HG02970 (cell line): ENCODE measurements at regions not wholly inside any gene's neighbourhood (a gene's known extent, or its start where the extent isn't known, plus 50 kb on each side); places are given as distances from the start of the nearest gene placed in this dataset.

Experiments used
- ATAC-seq: cut with Tn5 transposase; IDR thresholded peaks from one replicate; pipeline ENCODE4 v1.9.1; 2021; ENCODE audit warnings: mild to moderate bottlenecking, moderate library complexity, moderate number of reproducible peaks; ENCODE audit not compliant: unreplicated experiment, low FRiP score

DNA sequence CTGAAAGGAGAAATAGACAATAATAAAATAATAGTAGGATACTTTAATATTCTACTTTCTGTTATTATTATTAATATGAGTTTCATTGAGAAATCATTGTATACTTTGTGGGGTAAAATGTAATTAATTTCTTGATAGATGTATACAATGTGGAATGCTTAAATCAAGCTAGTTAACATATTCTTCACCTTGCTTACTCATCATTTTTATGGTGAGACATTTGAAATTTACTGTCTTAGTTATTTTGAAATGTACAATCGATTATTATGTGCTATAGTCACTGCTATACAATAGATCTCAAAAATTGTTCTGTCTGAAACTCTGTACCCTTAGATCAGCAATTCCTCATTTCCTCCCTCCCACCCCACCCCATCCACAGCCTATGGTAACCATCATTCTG lies 720.3 kb downstream of the RNF144B start:
- no peak for ATAC-seq

DNA sequence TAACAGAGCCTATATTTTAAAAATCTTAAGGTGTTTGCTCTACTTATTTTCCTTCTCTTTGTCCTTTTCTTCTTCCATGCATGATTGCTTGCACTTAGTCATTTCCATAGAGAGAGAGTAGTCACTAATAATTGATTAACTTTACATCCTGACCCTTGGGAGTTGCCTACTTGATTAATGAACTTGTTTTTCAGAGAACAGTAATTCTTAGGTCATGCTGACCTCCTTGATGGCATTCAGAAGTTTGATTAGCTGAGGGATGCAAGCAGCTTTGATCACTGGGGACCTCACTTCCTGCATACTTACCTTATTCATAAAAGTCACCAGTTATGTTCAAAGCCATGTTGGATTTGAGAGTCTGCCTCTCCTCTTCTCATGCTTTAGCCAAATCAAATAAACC lies 715.6 kb upstream of the ID4 start:
- no peak for ATAC-seq

DNA sequence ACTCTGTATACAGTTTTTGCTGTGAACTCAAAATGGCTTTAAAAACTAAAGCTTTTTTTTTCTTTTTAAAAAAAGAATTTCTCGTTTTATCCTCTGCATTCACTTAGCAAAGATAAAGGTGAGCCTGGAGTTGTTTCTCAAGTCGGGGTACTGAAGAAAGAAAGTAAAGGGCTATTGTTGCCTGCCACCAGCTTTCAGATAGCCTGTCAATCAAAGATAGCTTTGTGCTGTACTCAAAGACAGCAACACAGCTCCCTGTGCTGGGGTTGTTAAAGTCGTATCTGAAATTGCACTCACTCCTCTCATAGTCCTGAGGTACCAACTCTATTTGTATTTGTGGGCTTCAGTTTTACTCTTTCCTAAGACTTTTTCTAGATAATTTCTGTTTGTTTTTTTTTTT lies 710.1 kb upstream of the ID4 start:
- no peak for ATAC-seq

DNA sequence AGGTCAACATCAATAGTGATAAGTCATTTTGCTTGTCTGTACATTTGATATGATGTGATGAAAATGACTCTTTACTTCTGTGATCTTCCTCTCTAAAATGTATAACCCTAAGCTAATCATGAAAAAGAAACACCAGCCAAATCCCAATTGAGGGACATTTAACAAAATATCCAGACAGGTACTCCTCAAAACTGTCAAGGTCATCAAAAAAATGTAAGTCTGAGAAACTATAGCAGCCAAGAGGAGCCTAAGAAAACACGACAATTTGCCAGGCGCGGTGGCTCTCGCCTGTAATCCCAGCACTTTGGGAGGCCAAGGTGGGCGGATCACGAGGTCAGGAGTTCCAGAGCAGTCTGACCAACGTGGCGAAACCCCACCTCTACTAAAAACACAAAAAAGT lies 708.5 kb upstream of the ID4 start:
- ATAC-seq: no peak

DNA sequence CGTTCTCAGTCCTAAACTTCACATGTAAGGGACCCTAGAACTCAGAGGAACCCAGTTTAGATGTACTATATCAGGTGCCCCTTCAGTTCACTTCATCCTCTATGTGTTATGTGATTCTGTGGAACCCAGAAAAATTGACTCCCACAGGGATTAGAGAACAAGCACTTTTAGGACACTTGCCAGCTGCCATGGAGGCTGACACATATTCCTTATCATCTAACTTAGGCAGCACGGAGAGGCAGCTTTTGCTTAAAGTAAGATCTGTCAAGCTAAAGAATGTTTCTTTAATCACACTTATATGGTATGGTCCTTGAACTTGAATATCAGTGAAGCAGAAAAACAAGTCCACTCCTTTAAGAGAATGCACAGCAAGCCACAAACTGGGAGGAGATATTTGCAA lies 701.5 kb upstream of the ID4 start:
- no peak for ATAC-seq

DNA sequence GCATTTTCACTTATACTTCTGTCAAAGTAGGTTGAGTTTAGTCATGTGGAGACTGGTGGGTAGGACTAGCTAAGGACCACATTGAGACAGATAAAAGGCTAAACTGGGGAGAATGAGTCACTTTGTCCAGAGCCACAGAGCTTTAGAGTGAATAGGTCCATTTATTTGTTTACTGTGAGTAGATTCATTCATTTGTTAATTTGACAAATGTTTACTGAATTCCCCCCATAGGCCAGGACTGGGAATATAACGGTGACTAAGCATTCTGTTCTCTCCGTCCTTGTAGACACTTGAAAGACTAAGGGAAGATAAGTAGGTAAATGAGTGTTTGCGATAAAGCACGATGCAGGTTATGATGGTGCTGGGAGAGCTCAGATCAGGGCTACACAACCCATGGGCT lies 699.7 kb upstream of the ID4 start:
- no peak for ATAC-seq

DNA sequence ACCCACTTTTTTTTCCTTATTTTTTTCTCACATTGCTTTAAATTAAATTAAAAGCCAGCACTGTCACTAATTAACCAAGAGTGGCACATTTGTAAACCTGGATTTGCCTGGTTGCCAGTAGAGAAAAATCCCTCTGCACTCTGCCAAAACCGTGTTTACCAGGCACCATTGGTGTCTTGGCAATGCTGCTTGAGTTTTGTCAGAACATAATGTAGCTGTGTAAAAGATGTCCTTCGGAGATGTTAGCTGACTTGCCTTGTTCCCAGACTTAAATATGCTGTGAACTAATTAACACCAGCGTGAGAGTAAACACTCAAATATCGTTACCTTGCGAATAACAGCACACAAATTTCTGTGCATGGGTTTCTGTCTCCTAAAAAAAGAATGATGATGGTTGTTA lies 694.9 kb upstream of the ID4 start:
- ATAC-seq: no peak

DNA sequence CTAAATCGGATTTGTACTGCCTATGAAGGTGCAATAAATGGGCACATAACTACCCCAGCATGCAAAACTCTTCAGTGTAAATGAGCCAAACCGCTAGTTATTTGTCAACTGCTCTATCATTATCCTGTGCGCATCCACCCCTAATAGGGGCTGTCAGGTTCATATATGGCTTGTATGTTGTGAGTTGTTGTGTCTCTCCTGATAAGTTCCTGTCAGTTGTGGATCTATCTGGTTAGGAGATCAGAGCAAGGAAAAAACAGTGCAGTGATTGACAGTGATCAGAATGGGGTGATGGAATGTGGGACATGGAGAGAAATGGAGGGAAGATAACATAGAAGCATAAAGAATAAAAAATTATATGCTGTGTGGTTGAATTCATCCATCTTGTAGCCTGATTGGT lies 686.9 kb upstream of the ID4 start:
- ATAC-seq: no peak

DNA sequence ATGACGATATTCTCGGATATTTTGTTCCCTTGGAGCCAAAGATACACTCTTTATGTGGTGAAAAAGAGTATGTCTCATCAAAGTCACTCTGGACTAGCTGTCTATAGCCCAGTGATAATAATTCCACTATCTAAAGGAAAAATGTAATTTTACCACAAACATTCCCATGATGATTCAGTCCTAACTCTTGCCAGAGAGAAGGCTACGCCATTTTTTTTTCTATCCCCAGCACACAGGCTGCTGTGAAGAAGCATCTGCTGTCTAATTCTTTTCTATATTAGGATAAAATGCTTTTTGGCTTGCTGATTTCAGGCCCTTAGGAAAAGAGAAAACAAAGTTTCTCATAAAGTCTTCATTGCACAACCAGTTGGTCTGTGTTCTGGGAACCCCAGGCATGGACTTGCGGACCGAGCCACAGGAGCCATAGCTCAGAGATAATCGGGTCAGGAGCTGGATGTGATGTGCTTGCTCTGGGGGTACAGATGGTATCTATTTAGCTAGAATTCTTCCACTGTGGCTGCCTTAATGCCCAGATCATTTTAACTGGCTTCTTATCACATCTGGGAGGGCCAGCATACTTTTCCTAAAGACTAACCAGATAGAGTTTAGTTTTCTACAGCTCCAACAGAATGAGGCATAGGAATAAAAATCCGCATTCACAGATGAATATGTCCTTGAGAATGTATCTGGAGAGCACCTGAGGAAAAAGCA lies 683.7 kb upstream of the ID4 start:
- ATAC-seq: no peak

DNA sequence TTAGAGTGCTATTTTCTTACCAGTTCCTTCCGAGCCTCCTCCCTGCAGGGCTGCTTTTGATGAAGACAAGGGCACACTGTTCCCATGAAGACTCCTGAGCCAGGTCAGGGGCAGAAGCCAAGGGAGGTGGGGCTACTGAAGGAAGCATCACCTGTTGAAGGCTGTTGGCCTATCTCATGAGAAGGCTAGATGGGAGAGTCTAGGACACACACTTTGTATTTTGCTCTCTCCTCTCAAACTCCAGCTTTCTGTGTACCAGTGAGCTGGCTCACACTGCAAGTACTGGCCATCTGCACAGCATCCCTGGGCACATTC lies 683.2 kb upstream of the ID4 start:
- no peak for ATAC-seq

DNA sequence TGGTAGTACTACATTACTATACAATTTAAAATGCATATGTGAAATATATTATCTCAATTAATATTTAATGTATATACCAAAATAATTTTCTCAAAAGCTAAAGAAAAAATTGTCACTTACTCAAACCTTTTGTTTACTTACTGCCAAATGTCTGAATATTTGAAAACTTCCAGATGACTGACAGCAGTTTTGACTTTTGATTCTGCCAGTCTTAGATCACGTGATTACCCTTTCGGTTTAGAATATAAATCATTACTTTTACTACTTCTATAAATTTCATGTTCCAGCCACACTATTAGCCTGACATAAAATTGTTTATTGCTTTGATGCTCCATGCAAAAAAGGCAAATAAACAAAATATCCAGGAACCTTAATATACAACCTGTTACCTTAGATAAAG lies 680.7 kb upstream of the ID4 start:
- ATAC-seq: no peak

DNA sequence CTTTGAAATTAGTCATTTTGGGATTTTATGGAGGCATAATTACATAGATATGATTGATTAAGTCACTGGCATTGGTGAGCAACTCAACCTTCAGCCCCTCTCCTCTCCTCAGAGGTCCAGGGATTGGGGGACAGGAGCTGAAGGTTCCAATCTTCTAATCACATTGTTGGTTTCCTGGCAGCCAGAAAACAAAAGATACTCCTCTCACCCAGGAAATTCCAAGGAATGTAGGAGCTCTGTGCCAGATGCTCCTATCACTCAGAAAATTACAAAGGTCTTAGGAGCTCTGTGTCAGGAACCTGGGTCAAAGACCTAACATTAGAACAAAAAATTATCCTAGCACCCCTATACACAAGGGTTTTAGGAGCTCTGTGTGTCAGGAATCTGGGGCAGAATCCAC lies 679.7 kb upstream of the ID4 start:
- ATAC-seq: no peak

DNA sequence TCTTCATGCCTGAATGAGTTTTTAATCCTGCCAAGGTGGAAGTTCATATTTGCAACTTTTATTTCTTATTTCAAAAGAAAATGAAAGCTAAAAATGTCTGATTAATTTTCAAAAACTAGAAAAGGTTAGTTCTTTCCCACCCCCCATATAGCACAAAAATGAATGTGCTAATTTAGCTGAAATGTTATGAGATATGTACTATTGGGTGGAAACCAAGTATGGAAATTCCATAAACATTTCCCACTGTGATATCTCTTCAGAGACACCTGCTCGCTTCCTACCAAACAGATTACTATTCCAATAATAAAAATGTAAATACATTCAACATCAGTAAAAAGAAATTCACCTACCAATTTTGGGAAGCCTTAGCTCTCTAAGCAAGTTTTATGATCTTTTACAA lies 678.6 kb upstream of the ID4 start:
- no peak for ATAC-seq

DNA sequence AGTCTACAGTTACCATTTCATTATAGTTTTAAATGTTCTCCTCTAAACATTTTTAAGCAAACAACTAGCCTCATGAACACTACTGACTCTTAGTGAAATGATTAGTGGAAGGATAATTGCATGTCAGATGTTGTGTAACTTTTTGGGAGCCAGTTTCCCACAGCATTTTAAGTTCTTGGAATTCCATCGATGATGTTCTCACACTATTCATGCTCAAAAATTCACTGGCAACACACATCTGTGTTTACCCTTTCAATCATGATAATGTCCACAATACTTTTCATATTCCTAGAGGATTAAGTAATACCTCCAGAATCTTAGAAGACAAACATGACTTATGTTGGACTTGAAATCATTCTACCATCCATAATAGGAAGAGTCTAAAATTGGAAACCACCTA lies 678.1 kb upstream of the ID4 start:
- no peak for ATAC-seq

DNA sequence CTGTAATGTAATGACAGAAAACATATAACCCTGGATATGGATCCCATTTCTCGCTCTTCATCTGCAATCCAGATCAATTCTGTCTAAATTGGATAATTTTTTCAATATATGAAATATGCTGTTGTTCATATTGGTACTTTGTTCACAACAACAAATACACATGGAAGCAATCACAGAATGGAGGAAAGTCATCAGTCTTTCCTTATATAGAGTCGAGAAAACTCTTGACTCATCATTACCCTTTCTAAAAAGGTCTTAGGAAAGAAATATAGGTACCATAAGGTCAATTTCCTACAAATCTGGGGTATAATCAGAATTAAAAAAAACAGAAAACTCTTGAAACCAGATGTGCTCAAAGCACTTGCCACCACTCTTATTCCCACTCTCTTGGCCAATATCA lies 677.6 kb upstream of the ID4 start:
- no peak for ATAC-seq

DNA sequence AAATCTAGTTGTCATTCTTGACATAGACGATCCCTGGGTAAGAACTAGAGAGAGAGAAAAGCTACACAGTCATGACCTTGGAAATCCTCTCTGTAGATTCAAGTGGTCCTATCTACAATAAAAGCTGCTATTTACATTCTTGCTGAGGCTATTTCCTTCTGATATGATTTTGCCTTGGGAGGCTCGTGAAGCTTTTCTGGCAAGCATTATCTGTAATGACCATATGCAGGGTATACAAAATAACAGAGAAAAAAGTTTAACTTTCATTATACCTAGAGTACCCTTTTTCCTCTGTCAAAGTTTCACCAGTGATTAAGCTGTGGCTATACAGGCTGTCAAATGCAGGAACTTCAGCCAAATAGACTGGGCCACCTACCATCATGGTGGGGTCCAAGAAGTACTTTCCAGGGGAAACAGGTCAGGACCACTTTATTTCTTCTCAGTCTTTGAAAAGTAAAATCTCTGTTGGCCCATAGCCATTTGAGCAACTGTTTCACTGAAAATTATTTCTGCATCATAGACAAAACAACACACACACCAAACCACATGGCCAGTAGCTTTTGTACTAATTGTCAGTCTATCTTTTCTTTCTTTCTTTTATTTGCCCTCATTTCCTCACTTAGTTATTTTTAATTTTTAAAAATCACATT lies 677.0 kb upstream of the ID4 start:
- ATAC-seq: no peak

DNA sequence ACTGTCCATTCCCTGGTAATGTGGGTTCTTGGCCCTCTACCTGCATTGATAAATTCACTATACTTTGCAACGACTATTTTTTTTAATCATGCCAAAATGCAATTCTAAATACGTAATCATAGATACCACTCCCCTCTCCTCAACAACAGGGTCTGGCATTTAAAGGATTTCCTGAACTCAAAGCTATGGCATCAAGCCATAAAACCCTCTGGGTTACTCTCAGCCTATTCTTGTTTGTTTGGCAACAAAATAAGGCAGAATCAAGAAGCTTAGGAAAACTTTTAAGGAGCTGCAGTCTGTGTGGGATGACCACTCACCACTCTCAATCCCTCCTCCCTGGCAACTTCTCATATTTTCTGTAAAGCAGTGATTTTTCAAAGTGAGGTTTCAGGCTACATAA lies 669.9 kb upstream of the ID4 start:
- no peak for ATAC-seq

DNA sequence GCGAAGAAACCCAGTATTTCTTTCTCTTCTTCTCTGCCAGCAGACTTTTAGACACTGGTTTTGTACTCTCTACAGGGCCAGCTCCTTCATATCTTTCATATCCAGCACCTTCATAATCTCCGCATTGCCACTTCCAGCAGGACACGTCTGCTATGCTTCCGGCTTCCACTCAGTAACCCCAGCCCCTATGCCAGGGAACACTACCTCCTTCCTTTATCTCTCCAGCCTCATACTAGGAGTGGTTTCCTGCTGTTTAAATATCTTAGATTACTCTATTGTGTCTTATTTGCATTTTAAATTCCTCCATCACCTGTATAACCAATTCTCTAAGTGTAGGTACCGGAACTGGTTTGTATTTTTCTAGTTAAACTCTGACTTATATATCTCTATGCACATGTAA lies 667.8 kb upstream of the ID4 start:
- no peak for ATAC-seq

DNA sequence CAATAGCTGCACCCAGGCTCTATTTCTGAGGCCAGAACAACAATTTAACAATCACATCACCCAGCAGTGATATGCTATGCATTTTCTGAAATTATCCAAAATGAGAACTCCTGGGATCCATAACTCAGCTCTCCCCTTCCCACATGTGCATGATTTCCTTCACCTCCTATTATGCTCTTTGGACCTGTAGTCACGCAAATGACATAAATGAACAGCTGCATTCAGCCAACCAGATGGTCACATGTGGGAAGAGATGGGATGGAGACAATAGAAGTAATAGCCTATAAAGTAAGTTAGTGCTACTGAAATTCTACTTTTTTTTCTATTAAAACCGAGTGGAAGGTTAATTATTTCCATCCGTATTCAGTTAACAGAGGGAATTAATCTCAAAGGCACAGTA lies 662.1 kb upstream of the ID4 start:
- no peak for ATAC-seq

DNA sequence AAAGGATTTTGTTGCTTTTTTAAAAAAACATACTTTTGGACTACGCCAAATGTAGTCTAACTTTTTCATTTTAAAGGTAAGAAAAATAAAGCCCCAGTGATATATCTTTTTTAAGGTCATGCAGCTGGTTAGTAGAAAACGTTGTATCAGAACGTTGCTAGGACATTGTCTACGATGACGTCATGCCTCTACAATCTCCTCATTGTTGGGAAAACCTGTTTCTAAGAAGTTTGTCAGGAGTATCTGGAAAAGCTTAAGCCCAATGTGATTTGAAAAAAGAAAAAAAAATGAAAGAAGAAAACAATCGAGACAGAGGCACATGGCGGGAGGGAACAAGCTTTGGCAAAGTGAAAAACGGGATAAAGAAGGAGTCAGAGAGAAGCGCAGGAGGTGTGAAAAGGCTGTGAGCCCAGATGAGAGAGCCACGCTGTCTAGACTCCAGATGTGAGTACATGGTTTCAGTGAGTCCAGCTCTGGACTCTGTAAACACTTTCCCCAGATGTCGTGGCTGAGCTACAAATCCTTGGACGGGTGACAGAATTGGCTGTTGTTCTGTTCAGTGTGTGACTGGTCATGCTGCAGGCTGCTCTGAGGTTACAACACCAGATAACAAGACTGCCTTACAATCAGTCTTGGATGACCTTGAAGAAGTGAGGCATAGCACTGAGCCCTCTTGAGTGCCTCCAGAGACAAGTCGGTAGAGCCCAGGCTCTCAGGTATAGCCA lies 656.7 kb upstream of the ID4 start:
- no peak for ATAC-seq

DNA sequence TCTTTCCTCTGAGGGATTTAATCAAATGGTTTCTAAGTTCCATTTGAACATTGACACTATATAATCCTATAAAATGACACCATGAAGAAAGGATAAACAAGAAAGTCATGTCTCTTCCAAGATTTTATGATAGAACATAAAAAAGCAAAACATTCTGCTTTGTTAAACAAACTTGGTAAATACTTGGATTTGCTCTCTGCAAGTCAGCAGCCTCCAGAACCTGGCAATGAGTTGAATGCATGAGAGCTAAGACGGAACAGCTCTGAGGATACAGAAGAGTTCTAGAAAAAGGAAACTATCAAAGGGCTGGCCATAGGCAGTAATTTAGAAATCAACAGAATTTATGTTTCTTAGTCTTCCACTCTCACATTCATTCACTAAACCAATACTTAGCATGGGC lies 656.0 kb upstream of the ID4 start:
- ATAC-seq: no peak

DNA sequence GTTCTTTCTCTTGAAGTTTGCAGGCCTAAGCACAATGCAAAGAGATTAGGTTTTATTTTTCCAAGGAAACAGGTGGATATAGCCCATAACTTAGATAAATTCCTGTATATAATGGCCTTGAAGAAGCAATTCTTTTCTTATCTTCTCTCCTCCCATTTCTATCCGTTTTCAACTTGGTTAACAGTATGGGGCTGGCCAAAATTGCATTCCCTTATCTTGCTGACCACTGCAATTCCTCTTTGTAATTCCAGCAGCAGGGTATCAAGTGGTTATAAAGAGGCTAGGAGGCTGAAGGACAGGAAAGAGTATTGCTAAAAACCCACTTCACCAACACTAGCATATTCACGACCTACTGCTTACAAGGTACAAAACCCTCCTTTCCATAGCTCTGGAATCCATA lies 643.5 kb upstream of the ID4 start:
- no peak for ATAC-seq
